Activated naive CD8-positive, alpha-beta T cell (primary cell): ENCODE measurements at regions not wholly inside any gene's neighbourhood (a gene's known extent, or its start where the extent isn't known, plus 50 kb on each side); places are given as distances from the start of the nearest gene placed in this dataset.

Experiments
- H3K27ac Mint-ChIP-seq: one replicate; pipeline ENCODE4 v1.8.0; 2021; ENCODE audit warnings: mixed read lengths
- H3K27me3 Mint-ChIP-seq: one replicate; pipeline ENCODE4 v1.8.0; 2021; ENCODE audit warnings: mixed read lengths
- H3K36me3 Mint-ChIP-seq: one replicate; pipeline ENCODE4 v1.8.0; 2021; ENCODE audit warnings: mixed read lengths
- H3K4me1 Mint-ChIP-seq: one replicate; pipeline ENCODE4 v1.8.0; 2021; ENCODE audit warnings: low read depth, mixed read lengths
- H3K4me3 Mint-ChIP-seq: one replicate; pipeline ENCODE4 v1.8.0; 2021; ENCODE audit warnings: mild to moderate bottlenecking, mixed read lengths
- H3K9me3 Mint-ChIP-seq: one replicate; pipeline ENCODE4 v1.8.0; 2021; ENCODE audit warnings: low read depth, mixed read lengths

- Mint-ChIP-seq H3K27me3 (peaks cover 3% of the 10 kb centered on the region), H3K36me3 (no peaks in the 10 kb centered on the region), H3K4me3 (no peak overlapping the region), H3K27ac (no peak overlapping the region), H3K9me3 (no peaks in the 10 kb centered on the region), H3K4me1 (no peaks in the 10 kb centered on the region)
These were observed 151.4 kb upstream of the HS3ST3A1 start for GRCh38 chr17:13753154-13753553.

GRCh38 chr17:13753771-13754170 is 152.0 kb upstream of the HS3ST3A1 start:
- no peaks in the 10 kb centered on the region for H3K9me3 Mint-ChIP-seq
- no peaks in the 10 kb centered on the region for H3K4me1 Mint-ChIP-seq
- H3K36me3 Mint-ChIP-seq = no peaks in the 10 kb centered on the region
- no peak overlapping the region for H3K4me3 Mint-ChIP-seq
- peaks cover 3% of the 10 kb centered on the region for H3K27me3 Mint-ChIP-seq
- no peak overlapping the region for H3K27ac Mint-ChIP-seq

- H3K27ac Mint-ChIP-seq = no peak overlapping the region
- H3K9me3 Mint-ChIP-seq = no peaks in the 10 kb centered on the region
- peaks cover 5% of the 10 kb centered on the region for H3K27me3 Mint-ChIP-seq
- no peaks in the 10 kb centered on the region for H3K4me1 Mint-ChIP-seq
- no peak overlapping the region for H3K4me3 Mint-ChIP-seq
- H3K36me3 Mint-ChIP-seq = no peaks in the 10 kb centered on the region
These were observed 154.1 kb upstream of the HS3ST3A1 start for GRCh38 chr17:13755851-13756250.

- Mint-ChIP-seq H3K36me3 (no peaks in the 10 kb centered on the region), H3K27ac (no peak overlapping the region), H3K4me3 (no peak overlapping the region)
These were observed 155.0 kb upstream of the HS3ST3A1 start for GRCh38 chr17:13756763-13757162.

DNA sequence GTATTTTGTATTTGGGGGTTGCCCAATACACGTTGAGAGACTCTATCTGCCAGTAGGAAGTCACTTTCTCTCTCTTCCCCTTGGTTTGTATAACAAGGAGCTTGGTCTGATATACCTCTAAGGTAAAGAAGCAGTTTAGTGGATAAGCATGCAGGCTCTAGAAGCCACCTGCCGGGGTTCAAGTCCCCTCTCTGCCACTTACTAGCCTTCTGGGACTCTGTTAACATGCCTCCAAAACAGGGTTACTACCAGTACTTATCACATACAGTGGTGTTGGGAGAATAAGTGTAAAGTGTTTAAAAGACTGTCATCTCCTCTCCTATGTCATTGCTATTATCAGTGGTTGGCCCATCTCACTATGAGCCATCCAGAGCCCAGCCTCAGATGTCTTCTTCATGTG is 156.1 kb upstream of the HS3ST3A1 start:
- Mint-ChIP-seq H3K4me1 (no peaks in the 10 kb centered on the region), H3K4me3 (no peak overlapping the region), H3K27me3 (peaks cover 2% of the 10 kb centered on the region), H3K27ac (no peak overlapping the region), H3K9me3 (no peaks in the 10 kb centered on the region), H3K36me3 (no peaks in the 10 kb centered on the region)

More at GRCh38 chr17:13756763-13757162, 155.0 kb upstream of the HS3ST3A1 start:
- peaks cover 2% of the 10 kb centered on the region for H3K27me3 Mint-ChIP-seq
- no peaks in the 10 kb centered on the region for H3K9me3 Mint-ChIP-seq
- H3K4me1 Mint-ChIP-seq = no peaks in the 10 kb centered on the region

DNA sequence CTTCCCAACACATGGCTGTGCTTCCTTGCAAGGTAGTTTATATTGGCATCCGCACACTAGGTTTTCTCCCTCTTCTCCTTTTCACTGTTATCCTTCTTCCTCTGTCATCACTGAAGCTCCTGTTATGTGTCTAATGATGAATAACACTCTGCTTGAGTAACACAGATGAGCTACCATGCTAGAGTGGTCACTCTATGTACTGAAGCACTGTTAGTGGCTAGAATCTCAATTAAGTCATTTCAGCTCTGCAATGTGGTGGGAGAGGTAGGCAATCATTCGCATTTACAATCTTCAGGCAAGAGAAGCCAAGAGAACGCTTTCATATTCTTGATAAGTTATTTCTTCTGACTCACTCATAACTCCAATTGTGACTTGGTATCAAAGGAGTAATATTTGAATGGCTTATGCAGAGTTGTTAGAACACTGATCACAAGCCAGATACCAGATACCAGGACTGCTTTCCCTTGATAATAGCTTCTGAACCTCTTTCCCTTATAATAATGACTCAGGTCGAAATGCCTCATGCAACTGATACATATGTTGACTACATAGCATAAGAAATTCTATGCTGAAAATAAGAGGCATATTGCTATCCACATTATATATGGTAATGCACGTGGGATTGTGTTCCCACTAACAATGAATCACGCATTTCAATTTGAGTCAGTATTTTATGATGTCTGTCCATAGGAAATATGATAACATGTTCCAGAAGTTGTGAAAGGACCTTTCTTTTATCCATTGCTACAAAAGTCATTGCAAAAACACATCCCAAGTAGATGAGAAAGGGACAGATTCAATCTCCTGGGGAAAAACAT is 158.0 kb upstream of the HS3ST3A1 start:
- no peaks in the 10 kb centered on the region for H3K36me3 Mint-ChIP-seq
- H3K4me1 Mint-ChIP-seq = no peaks in the 10 kb centered on the region

GRCh38 chr17:13761038-13761603 is 159.4 kb upstream of the HS3ST3A1 start:
- Mint-ChIP-seq H3K36me3 (no peaks in the 10 kb centered on the region), H3K4me1 (no peaks in the 10 kb centered on the region), H3K27ac (no peak overlapping the region), H3K4me3 (no peak overlapping the region), H3K27me3 (peaks cover 5% of the 10 kb centered on the region), H3K9me3 (no peaks in the 10 kb centered on the region)

More for the DNA sequence above, 158.0 kb upstream of the HS3ST3A1 start:
- Mint-ChIP-seq H3K27ac (no peak overlapping the region), H3K9me3 (no peaks in the 10 kb centered on the region), H3K27me3 (peaks cover 5% of the 10 kb centered on the region), H3K4me3 (no peak overlapping the region)

GRCh38 chr17:13765701-13766100 is 164.0 kb upstream of the HS3ST3A1 start:
- Mint-ChIP-seq H3K9me3 (peaks cover 5% of the 10 kb centered on the region), H3K27me3 (peaks cover 4% of the 10 kb centered on the region), H3K4me3 (no peak overlapping the region), H3K27ac (no peak overlapping the region), H3K36me3 (peaks cover 2% of the 10 kb centered on the region), H3K4me1 (no peaks in the 10 kb centered on the region)

GRCh38 chr17:13770702-13771101 is 169.0 kb upstream of the HS3ST3A1 start:
- Mint-ChIP-seq H3K27ac (no peak overlapping the region), H3K4me3 (no peak overlapping the region), H3K27me3 (peaks cover 2% of the 10 kb centered on the region), H3K4me1 (no peaks in the 10 kb centered on the region), H3K9me3 (peaks cover 7% of the 10 kb centered on the region), H3K36me3 (peaks cover 7% of the 10 kb centered on the region)

- H3K27me3 Mint-ChIP-seq = no peaks in the 10 kb centered on the region
- H3K27ac Mint-ChIP-seq = no peak overlapping the region
- H3K4me1 Mint-ChIP-seq = no peaks in the 10 kb centered on the region
- peaks cover 28% of the 10 kb centered on the region for H3K36me3 Mint-ChIP-seq
- no peak overlapping the region for H3K4me3 Mint-ChIP-seq
- H3K9me3 Mint-ChIP-seq = peaks cover 7% of the 10 kb centered on the region
These were observed 173.7 kb upstream of the HS3ST3A1 start for GRCh38 chr17:13775450-13775849.

DNA sequence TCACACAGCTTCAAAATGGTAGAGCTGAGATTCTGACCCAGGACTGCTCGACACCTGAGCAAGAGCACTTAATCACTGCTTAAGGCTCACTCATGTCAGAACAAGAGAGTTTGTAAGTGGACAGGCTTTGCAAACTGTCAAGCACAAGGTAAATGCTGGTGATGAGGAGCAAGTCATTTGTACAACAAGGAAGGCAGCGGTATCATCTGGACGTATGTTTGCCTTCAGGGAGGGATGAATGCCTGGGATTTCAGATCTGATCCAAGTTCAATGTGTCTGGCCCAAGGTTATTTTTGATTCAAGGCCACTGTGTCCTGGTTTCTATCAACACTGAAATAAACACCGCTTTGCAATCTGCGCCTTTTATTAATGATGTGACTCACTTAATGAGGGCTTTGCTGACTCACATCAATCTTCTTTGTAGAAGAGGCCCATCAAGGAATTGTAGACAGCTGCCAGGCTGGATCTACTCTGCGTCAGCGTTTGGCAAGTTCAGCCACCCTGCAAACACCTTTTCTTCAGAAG is 174.4 kb upstream of the HS3ST3A1 start:
- Mint-ChIP-seq H3K36me3 (peaks cover 28% of the 10 kb centered on the region), H3K27ac (no peak overlapping the region), H3K4me3 (no peak overlapping the region), H3K9me3 (peaks cover 4% of the 10 kb centered on the region), H3K4me1 (no peaks in the 10 kb centered on the region), H3K27me3 (no peaks in the 10 kb centered on the region)

GRCh38 chr17:13777003-13777402 is 175.3 kb upstream of the HS3ST3A1 start:
- peaks cover 24% of the 10 kb centered on the region for H3K36me3 Mint-ChIP-seq
- no peaks in the 10 kb centered on the region for H3K27me3 Mint-ChIP-seq
- no peaks in the 10 kb centered on the region for H3K4me1 Mint-ChIP-seq
- peaks cover 4% of the 10 kb centered on the region for H3K9me3 Mint-ChIP-seq
- no peak overlapping the region for H3K4me3 Mint-ChIP-seq
- H3K27ac Mint-ChIP-seq = no peak overlapping the region

GRCh38 chr17:13784434-13785095 is 182.8 kb upstream of the HS3ST3A1 start:
- Mint-ChIP-seq H3K4me1 (no peaks in the 10 kb centered on the region), H3K9me3 (peaks cover 2% of the 10 kb centered on the region), H3K27me3 (no peaks in the 10 kb centered on the region), H3K27ac (no peak overlapping the region), H3K36me3 (peaks cover 6% of the 10 kb centered on the region), H3K4me3 (no peak overlapping the region)

DNA sequence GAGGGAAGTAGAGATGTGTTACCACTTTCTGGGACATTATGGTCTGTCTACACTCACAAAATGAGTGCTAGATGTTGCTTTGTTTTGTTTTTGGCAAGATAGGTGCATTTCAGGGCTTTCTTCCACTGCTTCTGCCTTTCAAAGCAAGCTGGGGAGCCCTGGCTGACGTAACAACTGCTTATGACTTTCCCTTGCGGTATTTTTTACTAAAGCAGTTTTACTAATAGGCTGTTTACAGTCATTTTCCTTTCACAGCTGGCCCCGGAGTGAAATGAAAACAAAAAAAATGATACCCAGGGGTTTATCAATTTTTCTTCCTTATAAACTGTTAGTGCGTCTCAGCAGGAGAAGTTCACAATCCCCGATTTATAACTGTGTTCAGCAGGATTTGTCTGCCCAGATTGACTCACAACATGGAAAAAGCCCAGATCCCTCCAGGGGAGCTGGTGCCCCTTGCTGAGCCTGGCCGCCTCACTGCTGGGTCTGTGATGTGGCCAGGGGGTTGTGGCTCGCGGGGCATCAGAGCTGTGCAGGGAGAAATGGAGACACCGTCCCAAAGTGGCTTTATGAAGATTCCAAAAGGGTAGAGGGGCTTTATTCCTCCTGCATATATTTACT is 184.4 kb upstream of the HS3ST3A1 start:
- peaks cover 6% of the 10 kb centered on the region for H3K9me3 Mint-ChIP-seq
- H3K27me3 Mint-ChIP-seq = no peaks in the 10 kb centered on the region
- peaks cover 3% of the 10 kb centered on the region for H3K36me3 Mint-ChIP-seq
- H3K4me1 Mint-ChIP-seq = no peaks in the 10 kb centered on the region
- H3K4me3 Mint-ChIP-seq = no peak overlapping the region
- H3K27ac Mint-ChIP-seq = no peak overlapping the region

GRCh38 chr17:13787636-13788035 is 185.9 kb upstream of the HS3ST3A1 start:
- H3K4me1 Mint-ChIP-seq = no peaks in the 10 kb centered on the region
- no peak overlapping the region for H3K4me3 Mint-ChIP-seq
- no peak overlapping the region for H3K27ac Mint-ChIP-seq
- peaks cover 3% of the 10 kb centered on the region for H3K36me3 Mint-ChIP-seq
- H3K9me3 Mint-ChIP-seq = peaks cover 6% of the 10 kb centered on the region
- no peaks in the 10 kb centered on the region for H3K27me3 Mint-ChIP-seq
